Lower lobe of right lung (tissue), 2 donors: ENCODE measurements at regions not wholly inside any gene's neighbourhood (a gene's known extent, or its start where the extent isn't known, plus 50 kb on each side); places are given as distances from the start of the nearest gene placed in this dataset.

ENCODE experiments used
- ATAC-seq, 2 donors: fragments of 200-7000 bp; cut with Tn5 transposase; one replicate each; pipeline ENCODE4 v1.9.1; 2020 to 2022; ENCODE audit warnings: mild to moderate bottlenecking in 2 of 2, moderate library complexity in 2 of 2
- DNase-seq: peaks from one replicate; pipeline ENCODE4 v3.0.0-alpha.2; 2020
- H3K27ac ChIP-seq: fragments of 200-600 bp; one replicate; pipeline ENCODE4 v1.8.0; 2022
- H3K27me3 ChIP-seq: fragments of 200-600 bp; one replicate; pipeline ENCODE4 v1.8.0; 2022; ENCODE audit warnings: low read depth
- H3K36me3 ChIP-seq: fragments of 200-600 bp; one replicate; pipeline ENCODE4 v1.8.0; 2022; ENCODE audit warnings: mild to moderate bottlenecking
- H3K4me1 ChIP-seq: fragments of 200-600 bp; one replicate; pipeline ENCODE4 v1.8.0; 2022
- H3K4me3 ChIP-seq: fragments of 200-600 bp; one replicate; pipeline ENCODE4 v1.8.0; 2022; ENCODE audit warnings: mild to moderate bottlenecking
- H3K9me3 ChIP-seq: fragments of 200-600 bp; one replicate; pipeline ENCODE4 v1.8.0; 2022
- intact Hi-C: fragments of 100-400 bp; cut with DNase I; formaldehyde crosslinking; loops from one replicate; pipeline ENCODE4 v1.11.0; 2022
- TF ChIP-seq, protein P1 (sequence below): fragments of 200-600 bp; IDR thresholded peaks from one replicate; pipeline ENCODE4 v1.8.0; 2022; ENCODE audit warnings: antibody characterized with exemption, mild to moderate bottlenecking
- donor health status: DM: no; HTN: yes; CAD: no; lungs with severe emphysema.

DNA sequence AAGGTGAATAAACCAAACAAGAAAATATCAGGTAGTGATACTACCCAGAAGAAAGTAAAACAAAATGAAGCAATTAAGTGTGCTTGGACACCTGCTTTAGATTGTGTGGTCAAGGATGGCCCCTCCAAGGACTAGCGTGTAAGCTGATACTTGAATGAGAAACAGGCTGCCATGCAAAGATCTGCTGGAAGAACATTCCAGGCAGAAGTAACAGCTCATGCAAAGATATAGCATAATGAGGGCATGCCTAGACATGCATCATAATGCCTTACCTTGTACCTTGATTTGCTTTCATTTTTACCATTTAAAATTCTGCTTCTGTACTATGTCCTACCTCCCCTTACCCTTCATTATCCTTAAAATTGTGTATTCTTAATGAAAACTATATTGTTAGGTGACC lies 74.8 kb upstream of the HDAC9 start:
- TF ChIP-seq, protein P1, sequence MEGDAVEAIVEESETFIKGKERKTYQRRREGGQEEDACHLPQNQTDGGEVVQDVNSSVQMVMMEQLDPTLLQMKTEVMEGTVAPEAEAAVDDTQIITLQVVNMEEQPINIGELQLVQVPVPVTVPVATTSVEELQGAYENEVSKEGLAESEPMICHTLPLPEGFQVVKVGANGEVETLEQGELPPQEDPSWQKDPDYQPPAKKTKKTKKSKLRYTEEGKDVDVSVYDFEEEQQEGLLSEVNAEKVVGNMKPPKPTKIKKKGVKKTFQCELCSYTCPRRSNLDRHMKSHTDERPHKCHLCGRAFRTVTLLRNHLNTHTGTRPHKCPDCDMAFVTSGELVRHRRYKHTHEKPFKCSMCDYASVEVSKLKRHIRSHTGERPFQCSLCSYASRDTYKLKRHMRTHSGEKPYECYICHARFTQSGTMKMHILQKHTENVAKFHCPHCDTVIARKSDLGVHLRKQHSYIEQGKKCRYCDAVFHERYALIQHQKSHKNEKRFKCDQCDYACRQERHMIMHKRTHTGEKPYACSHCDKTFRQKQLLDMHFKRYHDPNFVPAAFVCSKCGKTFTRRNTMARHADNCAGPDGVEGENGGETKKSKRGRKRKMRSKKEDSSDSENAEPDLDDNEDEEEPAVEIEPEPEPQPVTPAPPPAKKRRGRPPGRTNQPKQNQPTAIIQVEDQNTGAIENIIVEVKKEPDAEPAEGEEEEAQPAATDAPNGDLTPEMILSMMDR: no peak
- ATAC-seq: no peak
- Histone ChIP-seq H3K4me1 (no peaks in the 10 kb centered on the region), H3K27ac (no peak overlapping the region), H3K36me3 (no peaks in the 10 kb centered on the region), H3K27me3 (no peaks in the 10 kb centered on the region), H3K4me3 (no peak overlapping the region), H3K9me3 (no peaks in the 10 kb centered on the region)
- intact Hi-C loops: no loop called here
- no peak for DNase-seq

DNA sequence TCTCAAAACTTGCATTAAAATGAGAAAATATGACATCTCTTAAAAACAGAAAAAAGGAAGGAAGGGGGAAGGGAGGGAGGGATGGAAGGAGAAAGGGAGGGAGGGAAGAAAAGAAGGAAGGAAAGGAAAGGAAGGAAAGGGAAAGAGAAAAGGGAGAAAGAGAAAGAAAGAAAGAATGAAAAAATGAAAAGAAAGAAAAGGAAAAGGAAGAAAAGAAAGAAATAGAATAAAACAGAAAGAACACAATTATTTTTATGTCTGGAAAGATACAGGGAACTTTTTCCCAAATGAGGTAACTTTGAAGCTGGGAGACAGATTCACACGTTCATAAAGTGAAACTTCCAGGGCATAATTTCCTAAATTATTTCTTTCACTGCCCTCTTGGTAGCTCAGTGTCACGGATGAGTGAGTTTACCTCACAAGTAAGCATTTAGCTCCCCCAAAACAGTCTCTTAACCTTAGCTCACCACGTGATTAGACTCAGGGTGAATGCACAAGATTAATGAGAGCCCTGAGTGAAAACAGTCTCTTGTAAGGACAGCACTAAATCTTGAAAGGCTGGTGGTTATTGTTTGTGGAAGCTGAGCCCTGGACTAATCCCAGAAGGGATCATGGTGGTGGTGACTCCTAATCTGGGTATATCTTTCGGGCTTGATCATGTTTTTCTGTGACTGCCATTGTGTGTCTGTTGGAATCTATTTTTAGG lies 74.1 kb upstream of the HDAC9 start:
- H3K27me3 ChIP-seq: no peaks in the 10 kb centered on the region
- no peak for DNase-seq
- TF ChIP-seq, protein P1: no peak
- H3K27ac ChIP-seq: no peak overlapping the region
- no peaks in the 10 kb centered on the region for H3K9me3 ChIP-seq
- no peaks in the 10 kb centered on the region for H3K36me3 ChIP-seq
- no peak overlapping the region for H3K4me3 ChIP-seq
- no peaks in the 10 kb centered on the region for H3K4me1 ChIP-seq
- intact Hi-C loops: no loop called here
- no peak for ATAC-seq

DNA sequence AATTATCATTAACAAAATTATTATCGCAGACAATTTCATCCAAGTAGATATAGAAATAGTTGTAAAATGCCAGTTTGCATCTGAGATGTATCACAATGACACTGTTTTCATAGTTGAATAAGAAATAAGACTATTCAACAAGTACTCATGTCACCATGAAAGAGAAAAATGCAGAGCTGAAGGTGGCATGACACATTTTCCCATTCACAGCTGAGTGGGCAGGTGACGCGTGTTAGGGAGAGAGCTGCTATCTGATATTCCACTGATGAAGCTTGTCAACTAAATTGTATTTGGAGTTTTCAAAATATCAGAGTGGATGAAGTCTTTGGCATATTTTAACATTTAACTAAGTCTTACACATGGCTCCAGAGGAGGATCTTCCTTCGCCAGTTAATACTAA lies 70.3 kb upstream of the HDAC9 start:
- H3K4me1 ChIP-seq: no peaks in the 10 kb centered on the region
- TF ChIP-seq, protein P1: no peak
- intact Hi-C loops: no loop called here
- H3K9me3 ChIP-seq: no peaks in the 10 kb centered on the region
- H3K4me3 ChIP-seq: no peak overlapping the region
- H3K27me3 ChIP-seq: no peaks in the 10 kb centered on the region
- no peaks in the 10 kb centered on the region for H3K36me3 ChIP-seq
- DNase-seq: no peak
- H3K27ac ChIP-seq: no peak overlapping the region
- ATAC-seq: no peak

DNA sequence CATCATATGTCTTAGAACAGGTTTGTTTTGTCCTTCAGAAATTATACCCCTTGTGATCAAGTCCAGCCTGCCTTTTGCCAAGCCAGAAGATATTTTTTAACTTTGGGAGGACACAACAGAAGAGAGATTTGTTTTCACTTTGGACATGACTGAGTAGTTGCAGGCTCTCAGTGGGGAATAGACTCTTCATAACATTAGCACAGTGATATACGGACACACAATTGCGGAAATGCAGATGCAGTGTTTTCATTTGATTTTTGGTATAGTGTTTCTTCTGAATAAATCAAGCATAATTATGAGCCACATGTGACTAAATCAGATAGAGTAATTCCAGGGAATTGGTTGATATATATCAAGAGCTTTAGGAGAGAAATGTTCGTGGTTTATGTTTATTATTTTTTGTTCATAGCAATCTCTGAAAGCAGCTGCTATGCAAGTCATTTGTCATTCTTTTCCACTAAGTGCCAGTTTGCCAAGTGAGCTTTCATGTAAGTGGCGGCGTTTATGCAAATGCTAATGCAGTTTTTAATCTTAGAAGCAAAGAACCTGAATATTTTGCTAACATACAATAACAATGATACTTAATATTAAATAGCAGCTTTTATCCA lies 69.6 kb upstream of the HDAC9 start:
- H3K36me3 ChIP-seq: no peaks in the 10 kb centered on the region
- H3K27ac ChIP-seq: no peak overlapping the region
- DNase-seq (no peak), ATAC-seq (no peak)
- TF ChIP-seq, protein P1: no peak
- H3K4me3 ChIP-seq: no peak overlapping the region
- H3K27me3 ChIP-seq: no peaks in the 10 kb centered on the region
- no peaks in the 10 kb centered on the region for H3K4me1 ChIP-seq
- no peaks in the 10 kb centered on the region for H3K9me3 ChIP-seq
- intact Hi-C loops: no loop called here

DNA sequence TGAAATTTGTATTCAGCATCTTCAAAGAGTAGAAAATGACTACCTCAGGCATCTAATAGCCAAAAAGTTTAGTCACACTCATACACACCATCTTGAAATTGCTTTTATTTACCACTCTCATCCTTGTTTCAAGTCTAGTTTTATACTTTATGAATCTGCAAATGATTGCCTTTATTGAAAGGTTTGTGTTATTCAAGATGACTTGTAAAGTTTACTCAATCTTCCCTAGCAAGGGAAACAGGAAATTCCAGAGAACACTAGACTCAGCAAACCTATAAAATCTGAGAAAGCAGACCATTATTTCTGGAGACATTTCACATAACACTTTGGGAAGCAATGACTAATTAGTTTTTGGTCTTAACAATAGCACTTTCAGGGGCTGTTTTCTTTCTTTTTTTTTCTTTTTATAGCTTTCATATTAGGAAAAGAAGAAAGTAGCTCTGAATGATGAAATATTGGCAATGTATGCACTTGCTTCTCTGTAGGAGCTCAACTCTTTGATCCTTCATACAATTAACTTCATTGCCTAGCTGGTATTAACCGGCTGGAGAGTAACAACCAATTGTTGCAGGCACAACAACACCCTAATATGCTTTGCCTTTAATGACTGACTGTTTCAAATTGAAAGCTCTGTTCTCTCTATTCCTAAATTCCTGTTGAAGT lies 68.9 kb upstream of the HDAC9 start:
- TF ChIP-seq, protein P1: no peak
- intact Hi-C loops: no loop called here
- Histone ChIP-seq H3K27ac (no peak overlapping the region), H3K4me3 (no peak overlapping the region), H3K9me3 (no peaks in the 10 kb centered on the region), H3K36me3 (no peaks in the 10 kb centered on the region), H3K27me3 (no peaks in the 10 kb centered on the region), H3K4me1 (no peaks in the 10 kb centered on the region)
- DNase-seq (no peak), ATAC-seq (no peak)
